Spleen (tissue), 7 donors: ENCODE measurements at regions not wholly inside any gene's neighbourhood (a gene's known extent, or its start where the extent isn't known, plus 50 kb on each side); places are given as distances from the start of the nearest gene placed in this dataset.

ENCODE experiments used
- POLR2A ChIP-seq, 3 donors: fragments of 450-650 bp; IDR thresholded peaks; one replicate each; pipeline ENCODE4 v1.5.1; 2017; ENCODE audit warnings: antibody characterized with exemption in 3 of 3, mild to moderate bottlenecking in 1 of 3
- POLR2AphosphoS5 ChIP-seq, 3 donors: sonication (generic); formaldehyde crosslinking; IDR thresholded peaks; one replicate each; pipeline ENCODE4 v1.5.1; 2017; ENCODE audit warnings: antibody characterized with exemption in 3 of 3
- TF ChIP-seq, protein P1 (sequence below), 11 experiments: fragments of 200-600 bp in 7 of 11; fragments of 450-650 bp in 4 of 11; sonication (generic) in 4 of 11; IDR thresholded peaks in 8 of 11; conservative IDR thresholded peaks in 3 of 11; 1 replicate in 7 of 11; 2 replicates in 4 of 11; pipeline versions ENCODE4 v1.4.0 to v1.8.0; 2016 to 2021; ENCODE audit warnings: antibody characterized with exemption in 11 of 11, inconsistent platforms in 4 of 11, mild to moderate bottlenecking in 1 of 11
- donor health status: DM: no; HTN: no; CAD: no; lungs with moderate emphysema.
- donor health status: DM: no; HTN: no; CAD: no.
- donor health status: DM: no; HTN: no; CAD: no.

DNA sequence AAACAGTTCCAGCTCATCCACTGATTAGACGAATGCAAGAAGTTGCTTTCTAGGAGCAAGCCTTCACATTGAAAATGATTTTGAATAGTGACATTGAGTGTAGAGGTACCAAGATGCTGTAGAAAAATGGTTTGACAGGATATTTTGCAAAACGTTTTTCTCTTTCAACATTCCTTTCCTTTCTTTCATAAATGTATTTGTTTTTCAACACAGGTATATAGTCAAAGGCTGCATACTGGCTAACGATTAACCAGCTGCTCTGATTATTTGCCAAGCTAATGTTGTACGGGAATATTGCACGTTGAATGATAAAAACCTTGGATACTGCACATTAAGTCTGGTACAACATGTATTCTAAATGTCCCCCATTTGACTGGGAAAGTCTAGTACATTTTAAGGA, 78.8 kb upstream of the TENT5A start:
- TF ChIP-seq, protein P1, sequence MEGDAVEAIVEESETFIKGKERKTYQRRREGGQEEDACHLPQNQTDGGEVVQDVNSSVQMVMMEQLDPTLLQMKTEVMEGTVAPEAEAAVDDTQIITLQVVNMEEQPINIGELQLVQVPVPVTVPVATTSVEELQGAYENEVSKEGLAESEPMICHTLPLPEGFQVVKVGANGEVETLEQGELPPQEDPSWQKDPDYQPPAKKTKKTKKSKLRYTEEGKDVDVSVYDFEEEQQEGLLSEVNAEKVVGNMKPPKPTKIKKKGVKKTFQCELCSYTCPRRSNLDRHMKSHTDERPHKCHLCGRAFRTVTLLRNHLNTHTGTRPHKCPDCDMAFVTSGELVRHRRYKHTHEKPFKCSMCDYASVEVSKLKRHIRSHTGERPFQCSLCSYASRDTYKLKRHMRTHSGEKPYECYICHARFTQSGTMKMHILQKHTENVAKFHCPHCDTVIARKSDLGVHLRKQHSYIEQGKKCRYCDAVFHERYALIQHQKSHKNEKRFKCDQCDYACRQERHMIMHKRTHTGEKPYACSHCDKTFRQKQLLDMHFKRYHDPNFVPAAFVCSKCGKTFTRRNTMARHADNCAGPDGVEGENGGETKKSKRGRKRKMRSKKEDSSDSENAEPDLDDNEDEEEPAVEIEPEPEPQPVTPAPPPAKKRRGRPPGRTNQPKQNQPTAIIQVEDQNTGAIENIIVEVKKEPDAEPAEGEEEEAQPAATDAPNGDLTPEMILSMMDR (IDR thresholded peaks at IDR 0.05 in 8 of 11, conservative IDR thresholded peaks at IDR 0.05 in 3 of 11): no peak
- TF ChIP-seq POLR2A (IDR thresholded peaks at IDR 0.05): no peak
- TF ChIP-seq POLR2AphosphoS5 (IDR thresholded peaks at IDR 0.05): no peak
